Activated naive CD8-positive, alpha-beta T cell (primary cell): ENCODE measurements at regions not wholly inside any gene's neighbourhood (a gene's known extent, or its start where the extent isn't known, plus 50 kb on each side); places are given as distances from the start of the nearest gene placed in this dataset.
"Not testable (repeated sequence)": the region's sequence is repeated elsewhere in the genome, so short reads cannot be mapped to it uniquely, and the experiment has no call there.

Experiments
- H3K27ac Mint-ChIP-seq: one replicate; pipeline ENCODE4 v1.8.0; 2021; ENCODE audit warnings: mixed read lengths
- H3K27me3 Mint-ChIP-seq: one replicate; pipeline ENCODE4 v1.8.0; 2021; ENCODE audit warnings: mixed read lengths
- H3K36me3 Mint-ChIP-seq: one replicate; pipeline ENCODE4 v1.8.0; 2021; ENCODE audit warnings: mixed read lengths
- H3K4me1 Mint-ChIP-seq: one replicate; pipeline ENCODE4 v1.8.0; 2021; ENCODE audit warnings: low read depth, mixed read lengths
- H3K4me3 Mint-ChIP-seq: one replicate; pipeline ENCODE4 v1.8.0; 2021; ENCODE audit warnings: mild to moderate bottlenecking, mixed read lengths
- H3K9me3 Mint-ChIP-seq: one replicate; pipeline ENCODE4 v1.8.0; 2021; ENCODE audit warnings: low read depth, mixed read lengths

DNA sequence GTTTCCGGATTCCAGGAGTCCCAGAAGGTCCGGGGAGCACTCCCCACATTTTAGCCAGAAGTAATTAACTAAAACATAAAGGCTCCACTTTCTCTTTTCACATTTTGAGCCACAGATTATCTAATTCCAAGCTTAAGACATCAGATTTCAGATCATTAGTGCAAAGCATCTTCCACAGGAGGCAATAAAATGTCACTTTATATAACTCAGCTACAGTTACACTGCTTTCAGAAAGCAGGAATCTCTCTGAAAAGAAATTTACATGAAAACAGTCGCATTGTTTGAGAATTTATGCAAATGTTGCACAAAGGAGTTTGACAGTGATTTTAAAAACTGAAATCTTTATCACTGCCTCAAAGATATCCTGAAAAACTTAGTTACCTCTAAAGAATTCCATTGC lies 99.7 kb downstream of the LMO4 start:
- H3K27me3 Mint-ChIP-seq = peaks cover 2% of the 10 kb centered on the region
- no peaks in the 10 kb centered on the region for H3K4me1 Mint-ChIP-seq
- no peak overlapping the region for H3K27ac Mint-ChIP-seq
- no peaks in the 10 kb centered on the region for H3K9me3 Mint-ChIP-seq
- no peak overlapping the region for H3K4me3 Mint-ChIP-seq
- no peaks in the 10 kb centered on the region for H3K36me3 Mint-ChIP-seq

DNA sequence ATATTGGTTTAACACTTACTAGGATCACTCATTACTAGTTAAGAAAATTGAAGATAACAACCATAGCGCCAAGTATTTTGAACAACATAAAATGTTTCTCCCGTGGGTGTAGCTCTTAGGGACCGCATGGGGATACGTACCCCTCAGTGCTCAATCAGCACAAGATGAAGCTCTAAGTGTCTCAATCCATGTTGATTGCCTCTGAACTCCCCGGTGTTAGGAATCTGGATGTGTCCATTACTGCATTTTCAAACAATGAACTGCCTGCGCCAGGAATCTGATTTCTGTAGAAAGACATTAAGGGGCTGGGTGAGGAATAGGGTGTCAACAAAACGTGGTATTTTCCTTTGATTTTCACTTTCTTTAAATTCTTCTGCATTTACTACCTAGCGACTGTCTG lies 100.2 kb downstream of the LMO4 start:
- Mint-ChIP-seq H3K4me3 (no peak overlapping the region), H3K27me3 (peaks cover 2% of the 10 kb centered on the region), H3K9me3 (no peaks in the 10 kb centered on the region), H3K36me3 (no peaks in the 10 kb centered on the region), H3K27ac (no peak overlapping the region), H3K4me1 (no peaks in the 10 kb centered on the region)

DNA sequence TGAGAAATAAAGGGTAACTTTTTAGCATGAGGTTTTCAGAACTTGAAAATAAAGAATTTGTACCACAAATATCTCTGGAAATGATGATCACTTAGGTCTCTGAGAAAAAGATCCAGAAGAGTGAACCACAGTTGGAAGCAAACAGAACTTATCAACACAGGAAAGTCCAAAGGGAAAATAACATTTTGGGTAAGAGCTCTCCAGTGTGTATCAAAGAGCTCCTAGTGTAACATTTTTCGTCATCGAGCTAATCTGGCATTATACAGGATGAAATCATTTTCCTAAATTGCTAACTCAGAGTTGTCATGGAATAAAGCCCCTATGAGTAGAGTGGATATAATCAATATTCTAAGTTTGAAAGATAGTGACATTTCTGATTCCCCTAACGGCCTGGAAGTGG lies 104.0 kb downstream of the LMO4 start:
- Mint-ChIP-seq H3K27me3 (peaks cover 2% of the 10 kb centered on the region), H3K4me1 (no peaks in the 10 kb centered on the region), H3K36me3 (no peaks in the 10 kb centered on the region), H3K9me3 (no peaks in the 10 kb centered on the region), H3K27ac (no peak overlapping the region), H3K4me3 (no peak overlapping the region)

DNA sequence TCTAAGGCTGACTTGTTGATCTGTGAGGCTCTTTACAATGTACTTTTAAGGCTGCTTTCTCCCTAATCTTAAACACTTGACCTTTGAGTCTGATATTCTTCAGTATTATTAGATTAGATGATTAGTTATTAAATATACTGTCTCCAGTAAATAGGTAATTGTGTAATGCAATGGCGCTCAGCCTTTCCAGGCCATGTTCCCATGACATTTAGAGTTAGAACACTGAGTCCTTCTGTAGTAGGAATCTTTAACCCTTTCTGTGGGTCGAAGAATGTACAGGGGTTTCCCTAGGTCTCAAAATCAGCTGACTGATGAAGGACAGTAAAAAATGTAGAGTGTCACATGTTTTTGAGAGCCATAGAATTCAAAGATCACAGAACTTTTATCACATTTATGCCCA lies 104.4 kb downstream of the LMO4 start:
- H3K27me3 Mint-ChIP-seq, H3K36me3 Mint-ChIP-seq, H3K4me3 Mint-ChIP-seq, H3K27ac Mint-ChIP-seq, H3K4me1 Mint-ChIP-seq, H3K9me3 Mint-ChIP-seq: not testable (repeated sequence)

DNA sequence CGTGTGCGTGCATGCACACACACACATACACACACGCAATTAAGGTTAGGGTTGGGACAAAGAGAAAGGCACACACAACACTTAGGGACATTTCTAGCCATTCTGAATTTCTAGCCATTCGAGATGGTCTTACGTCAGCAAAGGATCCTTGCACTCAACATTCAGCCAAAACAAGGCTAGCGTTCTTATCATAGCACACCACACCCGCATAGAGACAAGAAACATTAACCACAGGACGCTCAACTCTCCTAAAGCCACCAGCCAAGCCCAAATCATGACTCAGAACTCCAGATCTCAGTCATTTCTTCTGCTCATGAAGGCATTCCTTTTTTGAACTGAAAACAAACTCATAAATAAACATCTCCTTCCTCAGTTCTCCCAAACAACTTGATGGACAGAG lies 106.8 kb downstream of the LMO4 start:
- Mint-ChIP-seq H3K27ac (no peak overlapping the region), H3K4me3 (no peak overlapping the region), H3K27me3 (peaks cover 4% of the 10 kb centered on the region), H3K36me3 (no peaks in the 10 kb centered on the region), H3K9me3 (no peaks in the 10 kb centered on the region), H3K4me1 (no peaks in the 10 kb centered on the region)

DNA sequence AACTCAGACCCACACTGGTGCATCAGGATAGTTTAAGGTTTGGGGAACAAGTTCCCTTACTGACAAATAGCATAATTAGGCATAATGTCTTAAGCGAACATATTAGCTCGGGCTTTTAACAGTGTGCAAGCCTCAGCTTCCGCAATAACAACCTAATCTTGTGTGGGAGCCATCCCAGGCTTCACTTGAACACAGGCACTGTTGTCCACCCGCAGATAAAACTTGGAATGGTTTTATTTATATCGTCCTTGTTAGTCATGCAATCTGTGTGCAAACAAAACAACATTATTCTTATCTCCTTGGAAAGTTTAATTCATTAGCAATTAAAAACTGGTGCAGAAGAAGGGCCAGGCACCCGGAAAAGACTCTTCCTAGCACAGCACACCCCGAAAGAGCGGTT lies 107.4 kb downstream of the LMO4 start:
- H3K4me3 Mint-ChIP-seq, H3K27ac Mint-ChIP-seq, H3K4me1 Mint-ChIP-seq, H3K27me3 Mint-ChIP-seq, H3K36me3 Mint-ChIP-seq, H3K9me3 Mint-ChIP-seq: not testable (repeated sequence)

DNA sequence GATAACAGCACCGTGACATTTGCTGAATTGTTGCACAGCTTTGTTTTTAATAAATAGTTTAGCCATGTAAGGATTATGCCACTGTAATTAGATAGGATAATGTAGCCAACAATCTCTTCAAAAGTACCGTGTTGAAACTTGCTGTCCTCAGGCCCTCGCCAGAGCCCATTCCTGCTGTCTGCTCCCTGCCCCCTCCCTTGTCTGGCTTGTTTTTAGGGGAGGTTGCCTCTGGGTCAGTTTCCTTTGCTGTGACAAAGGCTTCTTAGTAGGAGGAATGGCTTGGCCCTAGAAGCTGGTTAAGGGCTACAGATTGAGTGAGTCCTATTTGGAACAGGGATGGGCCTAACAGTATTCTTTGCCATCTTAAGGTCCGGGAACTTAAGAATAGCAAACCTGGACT lies 107.9 kb downstream of the LMO4 start:
- H3K4me1 Mint-ChIP-seq = no peaks in the 10 kb centered on the region
- no peaks in the 10 kb centered on the region for H3K36me3 Mint-ChIP-seq
- H3K27ac Mint-ChIP-seq = no peak overlapping the region
- H3K9me3 Mint-ChIP-seq = no peaks in the 10 kb centered on the region
- no peak overlapping the region for H3K4me3 Mint-ChIP-seq
- H3K27me3 Mint-ChIP-seq = peaks cover 10% of the 10 kb centered on the region

DNA sequence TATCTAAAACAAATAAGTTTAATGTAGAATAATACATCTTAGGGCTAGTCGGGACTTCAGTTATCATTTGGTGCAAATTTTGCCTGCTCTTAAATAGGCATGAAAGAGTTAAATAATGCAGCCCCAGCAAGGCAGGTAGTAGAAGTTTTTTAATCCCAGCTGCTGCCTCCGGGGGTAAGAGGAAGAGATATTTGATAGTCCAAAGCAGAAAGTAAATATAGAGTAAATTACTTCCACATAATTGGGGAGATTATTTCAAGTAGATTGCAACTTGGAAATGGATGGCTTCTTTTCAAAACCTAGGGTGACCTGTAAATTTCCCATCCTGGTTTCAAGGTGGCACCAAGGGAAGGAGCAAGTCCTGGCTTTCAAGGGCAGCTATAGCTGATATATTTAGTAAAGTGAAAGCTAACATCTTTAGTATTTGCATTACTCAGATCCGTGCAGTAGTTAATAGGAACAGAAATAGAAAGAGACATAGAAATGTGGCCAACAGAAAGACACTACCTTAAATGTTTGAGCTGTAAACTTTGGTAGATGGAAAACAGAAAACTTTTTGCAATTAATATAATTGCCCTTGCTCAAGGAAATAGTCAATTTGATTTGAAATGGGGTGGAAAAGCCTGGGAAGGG lies 109.1 kb downstream of the LMO4 start:
- H3K4me1 Mint-ChIP-seq = no peaks in the 10 kb centered on the region

DNA sequence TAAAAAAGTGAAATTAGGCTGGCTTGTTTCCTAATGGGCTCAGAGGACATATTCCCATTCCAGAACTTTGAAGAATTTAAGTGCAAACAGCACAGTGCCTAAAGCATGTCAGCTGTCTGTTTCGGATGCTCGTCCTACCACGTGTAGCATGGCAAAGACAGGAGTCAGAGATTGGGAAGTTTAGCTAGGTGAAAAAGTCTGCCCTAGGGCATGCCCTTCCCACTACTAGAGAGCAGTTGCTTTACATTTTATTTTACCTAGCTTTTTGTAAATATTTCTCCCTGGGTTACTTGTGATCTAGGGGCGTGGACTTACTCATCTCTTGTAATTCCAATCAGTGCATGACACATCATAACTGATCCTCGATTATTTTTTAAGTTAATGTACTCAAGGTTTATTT lies 111.1 kb downstream of the LMO4 start:
- Mint-ChIP-seq H3K36me3 (peaks cover 3% of the 10 kb centered on the region), H3K9me3 (peaks cover 7% of the 10 kb centered on the region), H3K27ac (no peak overlapping the region), H3K27me3 (peaks cover 8% of the 10 kb centered on the region), H3K4me1 (no peaks in the 10 kb centered on the region), H3K4me3 (no peak overlapping the region)

More for the DNA sequence above, 109.1 kb downstream of the LMO4 start:
- no peak overlapping the region for H3K27ac Mint-ChIP-seq
- H3K36me3 Mint-ChIP-seq = no peaks in the 10 kb centered on the region
- peaks cover 8% of the 10 kb centered on the region for H3K27me3 Mint-ChIP-seq
- H3K9me3 Mint-ChIP-seq = no peaks in the 10 kb centered on the region
- no peak overlapping the region for H3K4me3 Mint-ChIP-seq

DNA sequence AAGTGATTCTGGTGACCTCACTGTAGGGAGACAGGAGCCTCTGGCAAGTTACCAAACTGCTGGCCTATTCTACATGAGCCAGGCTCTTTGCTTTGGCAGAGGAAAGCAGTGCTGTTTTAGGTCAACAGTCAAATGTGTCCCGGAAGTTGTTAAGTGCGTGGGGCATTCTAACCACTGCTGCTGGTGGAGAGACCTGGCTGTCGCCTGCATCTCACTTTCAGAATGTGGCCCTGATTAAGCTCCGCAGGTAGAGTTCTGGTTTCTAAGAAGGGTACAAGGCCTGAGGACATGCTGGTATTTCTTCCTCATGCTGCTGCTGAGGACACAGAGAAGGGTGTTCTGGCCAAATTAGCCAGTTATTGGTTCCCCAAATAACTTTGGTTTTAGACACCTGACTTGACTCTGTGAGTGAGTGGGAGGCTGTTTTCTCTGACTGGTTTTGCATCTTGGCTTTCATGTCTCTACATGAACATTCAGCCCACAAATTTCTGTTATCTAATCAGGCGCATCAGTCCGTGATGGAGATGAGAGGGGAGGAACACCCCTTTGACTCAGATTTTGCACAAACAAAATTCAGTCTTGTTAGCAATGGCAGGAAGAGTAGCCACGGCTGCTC lies 120.8 kb downstream of the LMO4 start:
- Mint-ChIP-seq H3K27me3 (no peaks in the 10 kb centered on the region), H3K4me1 (peaks cover 6% of the 10 kb centered on the region), H3K27ac (no peak overlapping the region), H3K4me3 (peak overlapping the region; percentile 15), H3K36me3 (peaks cover 3% of the 10 kb centered on the region), H3K9me3 (peaks cover 7% of the 10 kb centered on the region)

DNA sequence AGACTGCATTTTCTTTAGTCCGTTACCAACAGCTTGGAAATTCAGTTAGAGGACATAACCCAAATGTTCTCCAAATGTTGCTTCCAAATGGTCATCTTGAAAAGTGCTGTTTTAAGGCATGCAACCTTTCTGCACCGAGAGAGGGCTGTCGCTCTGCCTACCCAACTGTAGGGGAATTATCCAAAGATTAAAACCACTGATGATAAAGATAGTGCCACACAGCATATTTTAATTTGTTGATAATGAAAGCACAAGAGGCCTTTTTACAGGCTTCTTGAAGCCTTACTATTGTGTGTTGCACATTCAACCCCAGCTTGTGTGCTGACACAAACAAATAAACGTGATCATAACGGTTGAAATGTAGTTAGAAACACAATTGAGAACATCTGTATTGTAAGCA lies 121.5 kb downstream of the LMO4 start:
- Mint-ChIP-seq H3K4me1 (peaks cover 6% of the 10 kb centered on the region), H3K36me3 (peaks cover 3% of the 10 kb centered on the region), H3K4me3 (no peak overlapping the region), H3K27ac (no peak overlapping the region), H3K9me3 (peaks cover 4% of the 10 kb centered on the region), H3K27me3 (no peaks in the 10 kb centered on the region)

DNA sequence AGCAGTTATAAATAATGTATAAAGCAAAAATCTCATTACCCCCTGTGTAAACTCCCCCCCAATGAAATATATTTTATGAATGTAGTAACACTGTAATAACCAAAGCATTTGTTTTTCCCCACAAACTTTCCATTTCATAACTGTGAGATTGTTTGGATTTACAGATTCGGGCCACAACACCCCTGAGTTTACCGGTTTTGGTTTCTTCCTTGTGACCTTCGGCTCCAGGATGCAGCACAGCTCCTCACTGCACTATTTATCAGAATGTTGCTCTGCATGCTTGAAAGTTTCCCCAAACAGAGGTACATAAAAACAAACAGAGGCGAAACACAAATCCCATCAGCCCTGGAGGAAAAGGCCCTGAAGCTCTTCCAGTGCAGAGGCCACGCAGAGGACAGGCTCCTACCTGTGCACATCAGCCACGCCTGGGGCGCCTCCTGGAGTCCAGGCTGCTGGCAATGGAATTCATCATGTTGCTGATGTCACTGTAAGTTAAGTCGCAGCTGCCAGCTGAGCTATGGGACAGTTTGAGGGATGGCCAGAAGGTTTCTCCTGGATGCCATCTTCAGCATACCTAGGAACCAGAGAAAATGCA lies 122.0 kb downstream of the LMO4 start:
- Mint-ChIP-seq H3K36me3 (no peaks in the 10 kb centered on the region), H3K27ac (no peak overlapping the region), H3K4me3 (no peak overlapping the region), H3K9me3 (no peaks in the 10 kb centered on the region), H3K4me1 (peaks cover 6% of the 10 kb centered on the region), H3K27me3 (no peaks in the 10 kb centered on the region)

DNA sequence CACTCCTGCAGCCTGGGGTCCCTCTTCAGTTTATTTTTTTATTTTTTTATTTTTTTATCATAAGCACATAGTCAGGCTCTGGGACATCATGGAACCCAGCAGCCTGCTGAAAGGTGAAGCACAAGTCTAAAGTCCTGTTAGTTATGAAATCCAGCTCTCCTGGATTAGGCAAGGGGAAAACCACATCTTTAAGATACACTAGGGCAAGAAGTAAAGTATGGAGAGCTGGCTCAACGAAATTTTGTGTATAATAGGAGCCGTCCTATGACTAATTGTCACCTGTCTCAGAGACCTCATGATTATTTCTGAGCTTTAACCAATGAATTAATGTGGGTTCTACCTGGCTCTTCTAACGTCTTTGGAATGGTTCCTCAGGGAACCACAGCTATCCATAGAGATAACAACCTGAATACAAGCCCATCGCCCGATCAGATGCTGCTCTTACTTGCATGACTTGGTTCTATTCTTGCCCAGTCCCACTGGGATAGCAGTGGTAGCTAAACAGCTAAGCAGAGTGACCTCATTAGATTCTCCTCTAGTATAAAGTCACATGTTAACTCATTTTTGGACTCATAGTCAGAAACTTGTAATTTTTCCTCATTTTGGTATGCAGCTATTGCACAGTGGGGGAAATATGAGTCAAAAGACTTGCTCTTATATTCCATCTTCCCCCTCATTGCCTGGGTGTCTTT lies 122.7 kb downstream of the LMO4 start:
- no peaks in the 10 kb centered on the region for H3K36me3 Mint-ChIP-seq

DNA sequence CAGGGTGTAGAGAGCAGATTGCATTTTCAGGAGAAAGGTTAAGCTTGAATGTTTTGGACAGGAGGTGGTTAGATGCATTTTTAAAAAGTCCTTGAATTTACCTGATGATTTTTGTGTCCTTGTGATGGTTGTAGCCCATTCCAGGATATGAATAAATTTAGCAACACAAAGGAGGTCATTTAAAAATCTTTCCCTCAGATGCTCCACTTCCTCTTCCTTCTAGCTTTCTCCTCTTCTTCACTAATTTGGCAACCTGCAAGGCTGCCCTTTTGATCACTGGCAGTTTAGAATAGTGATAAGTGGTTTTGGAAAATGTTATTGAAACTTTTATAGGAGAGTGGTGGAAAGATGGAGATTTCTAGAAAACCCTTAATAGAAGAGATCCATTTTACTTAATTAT lies 124.0 kb downstream of the LMO4 start:
- Mint-ChIP-seq H3K27me3 (no peaks in the 10 kb centered on the region), H3K9me3 (no peaks in the 10 kb centered on the region), H3K36me3 (no peaks in the 10 kb centered on the region), H3K4me3 (no peak overlapping the region), H3K27ac (no peak overlapping the region), H3K4me1 (peaks cover 6% of the 10 kb centered on the region)

More for the DNA sequence above, 122.7 kb downstream of the LMO4 start:
- H3K4me3 Mint-ChIP-seq = no peak overlapping the region
- H3K9me3 Mint-ChIP-seq = no peaks in the 10 kb centered on the region
- no peaks in the 10 kb centered on the region for H3K27me3 Mint-ChIP-seq
- H3K27ac Mint-ChIP-seq = no peak overlapping the region
- peaks cover 6% of the 10 kb centered on the region for H3K4me1 Mint-ChIP-seq

DNA sequence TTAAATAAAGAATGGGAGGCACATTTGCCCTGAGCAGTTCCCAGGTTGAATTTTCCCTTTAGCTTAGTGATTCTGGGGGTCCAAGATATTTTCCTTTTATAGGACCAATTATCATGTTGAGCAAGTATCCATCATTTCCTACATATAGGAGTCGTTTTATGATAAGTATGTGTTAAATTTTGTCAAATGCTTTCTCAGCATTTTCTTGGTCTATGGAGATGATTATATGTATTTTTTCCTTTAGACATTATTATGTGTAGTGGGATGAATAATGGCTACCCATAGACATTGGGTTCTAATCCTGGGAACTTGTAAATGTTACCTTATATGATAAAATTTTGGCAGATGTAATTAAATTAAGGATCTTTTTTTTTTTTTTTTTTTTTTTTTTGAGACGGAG lies 128.7 kb downstream of the LMO4 start:
- H3K4me3 Mint-ChIP-seq = no peak overlapping the region

More for the DNA sequence above, 128.7 kb downstream of the LMO4 start:
- peaks cover 9% of the 10 kb centered on the region for H3K36me3 Mint-ChIP-seq
- H3K4me1 Mint-ChIP-seq = no peaks in the 10 kb centered on the region
- H3K27ac Mint-ChIP-seq = no peak overlapping the region
- peaks cover 8% of the 10 kb centered on the region for H3K27me3 Mint-ChIP-seq
- peaks cover 9% of the 10 kb centered on the region for H3K9me3 Mint-ChIP-seq
